ENCODE measurements at regions not wholly inside any gene's neighbourhood (a gene's known extent, or its start where the extent isn't known, plus 50 kb on each side); places are given as distances from the start of the nearest gene placed in this dataset.

GRCh38 chr10:90420637-90421318 is 437.1 kb downstream of the HTR7 start:
- ATAC-seq (no peak), DNase-seq (no peak)
- 77 to 86% (median 80%) methylated on average over 1 of the region's 1 CpG for WGBS, 4 donors
- peaks cover 0 to 6% (median 0%) of the 10 kb centered on the region in 12 donors for H3K9me3 ChIP-seq
- no peak overlapping the region for H3K27ac ChIP-seq
- H3K4me1 ChIP-seq = no peaks in the 10 kb centered on the region
- H3K36me3 ChIP-seq = no peaks in the 10 kb centered on the region
- no peaks in the 10 kb centered on the region for H3K27me3 ChIP-seq
- no peak overlapping the region for H3K4me3 ChIP-seq
- intact Hi-C loops (cut with DNase I) = no loop called here
- TF ChIP-seq CTCF (IDR thresholded peaks at IDR 0.05) = no peak
- TF ChIP-seq POLR2A (IDR thresholded peaks at IDR 0.05) = no peak

- Histone ChIP-seq H3K36me3 (no peaks in the 10 kb centered on the region), H3K4me1 (no peaks in the 10 kb centered on the region), H3K27ac (no peak overlapping the region), H3K4me3 (no peak overlapping the region), H3K27me3 (no peaks in the 10 kb centered on the region), H3K9me3 (peaks cover 0 to 6% (median 0%) of the 10 kb centered on the region in 12 donors)
- TF ChIP-seq CTCF (IDR thresholded peaks at IDR 0.05) = no peak
- TF ChIP-seq POLR2A (IDR thresholded peaks at IDR 0.05) = no peak
- intact Hi-C loops (cut with DNase I) = no loop called here
- DNase-seq (no peak), ATAC-seq (no peak)
- WGBS, 4 donors = 86 to 91% (median 88%) methylated on average over 2 of the region's 2 CpGs
Measured at GRCh38 chr10:90421874-90422273, 436.0 kb downstream of the HTR7 start.

- TF ChIP-seq CTCF (IDR thresholded peaks at IDR 0.05) (no peak), POLR2A (IDR thresholded peaks at IDR 0.05) (no peak)
- intact Hi-C loops (cut with DNase I) = no loop called here
- no peaks in the 10 kb centered on the region for H3K36me3 ChIP-seq
- H3K4me1 ChIP-seq = no peaks in the 10 kb centered on the region
- no peaks in the 10 kb centered on the region for H3K27me3 ChIP-seq
- peaks cover 0 to 6% (median 0%) of the 10 kb centered on the region in 12 donors for H3K9me3 ChIP-seq
- ATAC-seq (no peak), DNase-seq (no peak)
- no peak overlapping the region for H3K4me3 ChIP-seq
- 83 to 90% (median 85%) methylated on average over 1 of the region's 1 CpG for WGBS, 4 donors
- no peak overlapping the region for H3K27ac ChIP-seq
Measured at GRCh38 chr10:90424730-90425129, 433.1 kb downstream of the HTR7 start.

GRCh38 chr10:90430186-90430585 is 427.7 kb downstream of the HTR7 start:
- Histone ChIP-seq H3K9me3 (peaks cover 0 to 4% (median 0%) of the 10 kb centered on the region in 12 donors), H3K4me1 (no peaks in the 10 kb centered on the region), H3K27ac (no peak overlapping the region), H3K27me3 (no peaks in the 10 kb centered on the region), H3K36me3 (no peaks in the 10 kb centered on the region), H3K4me3 (no peak overlapping the region)
- 64 to 75% (median 70%) methylated on average over 1 of the region's 1 CpG for WGBS, 4 donors
- DNase-seq (no peak), ATAC-seq (no peak)
- no peak for TF ChIP-seq CTCF (IDR thresholded peaks at IDR 0.05)
- TF ChIP-seq POLR2A (IDR thresholded peaks at IDR 0.05) = no peak
- intact Hi-C loops (cut with DNase I) = no loop called here

Data from heart left ventricle (tissue), 16 donors.